K562 (cell line): ENCODE measurements at regions not wholly inside any gene's neighbourhood (a gene's known extent, or its start where the extent isn't known, plus 50 kb on each side); places are given as distances from the start of the nearest gene placed in this dataset.

Experiments used
- BRD4 ChIP-seq: fragments of 200-600 bp; sonication (generic); IDR thresholded peaks from 2 replicates; pipeline ENCODE4 v1.6.1; 2017; ENCODE audit warnings: inconsistent platforms
- ZNF583 ChIP-seq: fragments of 250-450 bp; sonication (Bioruptor Pico); IDR thresholded peaks from 2 replicates; pipeline ENCODE4 v1.4.0; 2020
- TF ChIP-seq, protein P1 (sequence below), 3 experiments: IDR thresholded peaks in 2 of 3; conservative IDR thresholded peaks in 1 of 3; 2 replicates each; pipeline ENCODE4 v1.5.1; 2011 to 2012; ENCODE audit warnings: low read length in 3 of 3, mild to moderate bottlenecking in 3 of 3, control low read depth in 2 of 3, improper control_type of control experiment in 1 of 3, inconsistent platforms in 1 of 3, low read depth in 1 of 3, mixed read lengths in 1 of 3, moderate library complexity in 1 of 3; ENCODE audit not compliant: insufficient read depth in 2 of 3
- TF ChIP-seq, protein P2 (sequence below): fragments of 450-650 bp; IDR thresholded peaks from 2 replicates; pipeline ENCODE4 v1.6.1; 2017; ENCODE audit warnings: mild to moderate bottlenecking, moderate library complexity

DNA sequence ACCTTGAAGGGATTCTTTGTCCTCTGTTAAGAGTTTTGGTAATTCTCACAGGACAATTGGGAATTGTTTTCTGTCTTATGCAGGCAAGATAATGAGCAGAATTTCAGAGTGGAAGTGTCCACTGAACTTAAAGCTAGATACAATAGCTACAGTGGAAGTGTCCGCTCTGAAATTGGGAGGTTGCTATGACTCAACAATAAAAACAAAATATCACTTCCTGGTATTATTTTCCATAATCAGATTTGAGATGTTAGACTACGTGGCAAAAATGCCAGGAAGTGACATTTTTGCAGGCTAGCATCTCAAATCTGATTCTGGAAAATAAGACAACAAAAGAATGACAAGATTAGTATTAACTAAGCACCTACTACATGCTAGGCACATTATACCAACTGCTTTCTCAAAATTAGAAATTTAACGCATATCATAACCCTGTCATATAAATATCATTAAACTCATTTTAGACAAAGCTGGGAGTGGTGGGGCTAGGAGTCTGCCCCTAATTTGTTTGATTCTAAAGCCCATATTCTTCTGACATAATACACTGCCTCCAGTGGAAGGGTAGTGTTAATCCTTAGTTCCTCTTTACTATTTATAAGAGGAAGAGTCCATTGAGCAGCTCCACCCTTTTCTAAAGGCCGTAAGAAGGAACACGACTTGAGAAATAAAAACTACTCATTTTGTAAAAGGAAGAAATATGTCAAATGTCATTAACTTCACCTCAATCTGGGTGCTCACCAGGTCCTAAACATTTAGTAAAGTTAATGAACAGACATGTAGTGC, 266.9 kb upstream of the STT3B start:
- no peak for TF ChIP-seq BRD4
- TF ChIP-seq, protein P1, sequence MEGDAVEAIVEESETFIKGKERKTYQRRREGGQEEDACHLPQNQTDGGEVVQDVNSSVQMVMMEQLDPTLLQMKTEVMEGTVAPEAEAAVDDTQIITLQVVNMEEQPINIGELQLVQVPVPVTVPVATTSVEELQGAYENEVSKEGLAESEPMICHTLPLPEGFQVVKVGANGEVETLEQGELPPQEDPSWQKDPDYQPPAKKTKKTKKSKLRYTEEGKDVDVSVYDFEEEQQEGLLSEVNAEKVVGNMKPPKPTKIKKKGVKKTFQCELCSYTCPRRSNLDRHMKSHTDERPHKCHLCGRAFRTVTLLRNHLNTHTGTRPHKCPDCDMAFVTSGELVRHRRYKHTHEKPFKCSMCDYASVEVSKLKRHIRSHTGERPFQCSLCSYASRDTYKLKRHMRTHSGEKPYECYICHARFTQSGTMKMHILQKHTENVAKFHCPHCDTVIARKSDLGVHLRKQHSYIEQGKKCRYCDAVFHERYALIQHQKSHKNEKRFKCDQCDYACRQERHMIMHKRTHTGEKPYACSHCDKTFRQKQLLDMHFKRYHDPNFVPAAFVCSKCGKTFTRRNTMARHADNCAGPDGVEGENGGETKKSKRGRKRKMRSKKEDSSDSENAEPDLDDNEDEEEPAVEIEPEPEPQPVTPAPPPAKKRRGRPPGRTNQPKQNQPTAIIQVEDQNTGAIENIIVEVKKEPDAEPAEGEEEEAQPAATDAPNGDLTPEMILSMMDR (IDR thresholded peaks at IDR 0.05 in 2 of 3, conservative IDR thresholded peaks at IDR 0.05 in 1 of 3; ENCODE audit: insufficient read depth in 2 of 3, low read depth in 1 of 3, low read length in 3 of 3): no peak
- TF ChIP-seq, protein P2, sequence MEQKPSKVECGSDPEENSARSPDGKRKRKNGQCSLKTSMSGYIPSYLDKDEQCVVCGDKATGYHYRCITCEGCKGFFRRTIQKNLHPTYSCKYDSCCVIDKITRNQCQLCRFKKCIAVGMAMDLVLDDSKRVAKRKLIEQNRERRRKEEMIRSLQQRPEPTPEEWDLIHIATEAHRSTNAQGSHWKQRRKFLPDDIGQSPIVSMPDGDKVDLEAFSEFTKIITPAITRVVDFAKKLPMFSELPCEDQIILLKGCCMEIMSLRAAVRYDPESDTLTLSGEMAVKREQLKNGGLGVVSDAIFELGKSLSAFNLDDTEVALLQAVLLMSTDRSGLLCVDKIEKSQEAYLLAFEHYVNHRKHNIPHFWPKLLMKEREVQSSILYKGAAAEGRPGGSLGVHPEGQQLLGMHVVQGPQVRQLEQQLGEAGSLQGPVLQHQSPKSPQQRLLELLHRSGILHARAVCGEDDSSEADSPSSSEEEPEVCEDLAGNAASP: no peak
- TF ChIP-seq ZNF583: no peak
